IMR-90 (cell line): ENCODE measurements at regions not wholly inside any gene's neighbourhood (a gene's known extent, or its start where the extent isn't known, plus 50 kb on each side); places are given as distances from the start of the nearest gene placed in this dataset.

Experiments used
- ATAC-seq: fragments of 200-7000 bp; cut with Tn5 transposase; 2 replicates; pipeline ENCODE4 v1.9.1; 2020; ENCODE audit warnings: low read depth, mild to moderate bottlenecking, moderate library complexity
- BruUV-seq: library from RNA; stranded (reverse); fragments of 400-500 nt; replicated peaks from 2 replicates; lab custom pipeline; 2021; lab: Mats Ljungman, UMichigan
- CTCF ChIA-PET: fragments of 300-600 bp; formaldehyde crosslinking; extraction: SDS; loops from one replicate; lab custom pipeline; 2021; ENCODE audit warnings: antibody characterized with exemption; lab: Yijun Ruan, JAX
- POLR2A ChIA-PET: fragments of 300-600 bp; sonication (Branson Sonifier 250); formaldehyde crosslinking; loops from one replicate; lab custom pipeline; 2022; ENCODE audit warnings: antibody characterized with exemption; ENCODE audit not compliant: unreplicated experiment; lab: Charles Lee
- DNase-seq: peaks from one replicate; pipeline ENCODE4 v3.0.0; 2013
- H2AFZ ChIP-seq: replicated peaks from 2 replicates; pipeline ENCODE3; 2013; ENCODE audit warnings: low read length, mild to moderate bottlenecking; ENCODE audit not compliant: poor library complexity
- H2AK5ac ChIP-seq: 2 replicates; pipeline ENCODE4 v1.6.1; 2013; ENCODE audit warnings: low read depth, low read length, inconsistent platforms
- H2AK9ac ChIP-seq: replicated peaks from 2 replicates; pipeline ENCODE3; 2013; ENCODE audit warnings: mild to moderate bottlenecking, low read depth, low read length, moderate library complexity; ENCODE audit not compliant: poor library complexity
- H2BK120ac ChIP-seq: 2 replicates; pipeline ENCODE4 v1.6.1; 2013; ENCODE audit warnings: low read depth, low read length, inconsistent platforms
- H2BK15ac ChIP-seq: 3 replicates; pipeline ENCODE4 v1.6.1; 2013; ENCODE audit warnings: low read depth, low read length, inconsistent platforms
- H2BK20ac ChIP-seq: 2 replicates; pipeline ENCODE4 v1.6.1; 2013; ENCODE audit warnings: low read depth, mild to moderate bottlenecking, inconsistent platforms, low read length, moderate library complexity
- H2BK5ac ChIP-seq: 2 replicates; pipeline ENCODE4 v1.6.1; 2013; ENCODE audit warnings: mild to moderate bottlenecking, low read depth, low read length, inconsistent platforms; ENCODE audit not compliant: poor library complexity, severe bottlenecking
- H3K14ac ChIP-seq: replicated peaks from 2 replicates; pipeline ENCODE4 v1.6.1; 2013; ENCODE audit warnings: low read depth, low read length, inconsistent platforms
- H3K18ac ChIP-seq: 2 replicates; pipeline ENCODE4 v1.6.1; 2013; ENCODE audit warnings: low read depth, low read length, control low read depth
- H3K23ac ChIP-seq: 2 replicates; pipeline ENCODE4 v1.6.1; 2013; ENCODE audit warnings: low read depth, low read length, inconsistent platforms
- H3K27ac ChIP-seq: 2 replicates; pipeline ENCODE4 v1.5.1; 2013; ENCODE audit warnings: mild to moderate bottlenecking, control low read depth, low read length; ENCODE audit not compliant: insufficient read depth
- H3K27me3 ChIP-seq: 2 replicates; pipeline ENCODE4 v1.6.1; 2013; ENCODE audit warnings: low read length; ENCODE audit not compliant: control insufficient read depth, insufficient read depth
- H3K36me3 ChIP-seq: 2 replicates; pipeline ENCODE4 v1.6.1; 2013; ENCODE audit warnings: low read length, mixed read lengths; ENCODE audit not compliant: control insufficient read depth, insufficient read depth
- H3K4ac ChIP-seq: 2 replicates; pipeline ENCODE4 v1.6.1; 2013; ENCODE audit warnings: low read depth, low read length, inconsistent platforms
- H3K4me1 ChIP-seq: 2 replicates; pipeline ENCODE4 v1.6.1; 2013; ENCODE audit warnings: low read length, mixed read lengths; ENCODE audit not compliant: control insufficient read depth, insufficient read depth
- H3K4me2 ChIP-seq: 2 replicates; pipeline ENCODE4 v1.6.1; 2013; ENCODE audit warnings: low read depth, mild to moderate bottlenecking, control low read depth, low read length, moderate library complexity
- H3K4me3 ChIP-seq: 2 replicates; pipeline ENCODE4 v1.5.1; 2013; ENCODE audit warnings: low read depth, mild to moderate bottlenecking, control low read depth, low read length, moderate library complexity; ENCODE audit not compliant: insufficient read depth
- H3K56ac ChIP-seq: 2 replicates; pipeline ENCODE4 v1.6.1; 2013; ENCODE audit warnings: low read length, inconsistent platforms; ENCODE audit not compliant: insufficient read depth; ENCODE audit errors: extremely low read depth
- H3K79me1 ChIP-seq, 2 experiments: 2 replicates each; pipeline ENCODE4 v1.6.1; 2013; ENCODE audit warnings: low read length in 2 of 2, inconsistent platforms in 1 of 2, low read depth in 1 of 2
- H3K9ac ChIP-seq: 2 replicates; pipeline ENCODE4 v1.6.1; 2013; ENCODE audit warnings: low read depth, low read length, control low read depth
- H3K9me1 ChIP-seq: 2 replicates; pipeline ENCODE4 v1.6.1; 2013; ENCODE audit warnings: low read length, inconsistent platforms; ENCODE audit not compliant: insufficient read depth
- H3K9me3 ChIP-seq: 2 replicates; pipeline ENCODE4 v1.6.1; 2013; ENCODE audit warnings: low read length; ENCODE audit not compliant: control insufficient read depth, insufficient read depth
- H4K20me1 ChIP-seq: 2 replicates; pipeline ENCODE4 v1.6.1; 2013; ENCODE audit warnings: low read length, inconsistent platforms; ENCODE audit not compliant: insufficient read depth
- H4K5ac ChIP-seq: 2 replicates; pipeline ENCODE4 v1.6.1; 2013; ENCODE audit warnings: mild to moderate bottlenecking, low read depth, low read length, control low read depth
- H4K8ac ChIP-seq, 2 experiments: 2 replicates each; pipeline ENCODE4 v1.6.1; 2013; ENCODE audit warnings: low read depth in 2 of 2, low read length in 2 of 2, control low read depth in 1 of 2, inconsistent platforms in 1 of 2
- H4K91ac ChIP-seq: 2 replicates; pipeline ENCODE4 v1.6.1; 2013; ENCODE audit warnings: low read depth, low read length, inconsistent platforms; ENCODE audit not compliant: insufficient read depth
- BHLHE40 ChIP-seq: fragments of 150-350 bp; IDR thresholded peaks from 2 replicates; pipeline ENCODE4 v1.6.1; 2016; ENCODE audit warnings: mild to moderate bottlenecking, low read depth, low read length
- CEBPB ChIP-seq: IDR thresholded peaks from 2 replicates; pipeline ENCODE4 v1.6.1; 2012; ENCODE audit warnings: low read depth, low read length, improper control_type of control experiment
- CHD1 ChIP-seq: IDR thresholded peaks from 2 replicates; pipeline ENCODE4 v1.6.1; 2012; ENCODE audit warnings: low read depth, low read length, improper control_type of control experiment
- CTCF ChIP-seq: conservative IDR thresholded peaks from 2 replicates; pipeline ENCODE4 v1.5.1; 2012; ENCODE audit warnings: mild to moderate bottlenecking, low read depth, low read length, improper control_type of control experiment
- MAFK ChIP-seq: IDR thresholded peaks from 2 replicates; pipeline ENCODE4 v1.6.1; 2012; ENCODE audit warnings: low read depth, low read length, improper control_type of control experiment
- MAZ ChIP-seq: IDR thresholded peaks from 2 replicates; pipeline ENCODE4 v1.6.1; 2012; ENCODE audit warnings: low read depth, mild to moderate bottlenecking, low read length, improper control_type of control experiment, moderate library complexity, borderline replicate concordance
- MXI1 ChIP-seq: IDR thresholded peaks from 2 replicates; pipeline ENCODE4 v1.6.1; 2012; ENCODE audit warnings: low read depth, mild to moderate bottlenecking, low read length, moderate library complexity, borderline replicate concordance
- RAD21 ChIP-seq: IDR thresholded peaks from 2 replicates; pipeline ENCODE4 v1.6.1; 2012; ENCODE audit warnings: low read length, improper control_type of control experiment
- RCOR1 ChIP-seq: IDR thresholded peaks from 2 replicates; pipeline ENCODE4 v1.6.1; 2012; ENCODE audit warnings: mild to moderate bottlenecking, low read length, improper control_type of control experiment; ENCODE audit not compliant: insufficient replicate concordance
- RFX5 ChIP-seq: IDR thresholded peaks from 2 replicates; pipeline ENCODE4 v1.8.0; 2012; ENCODE audit warnings: low read depth, mild to moderate bottlenecking, low read length, moderate library complexity
- WGBS, 2 experiments: methylation state at CpG; one replicate each; pipeline versions ENCODE4 v1.1.5 to v1.1.7; 2013; ENCODE audit warnings: missing lambda C conversion rate in 2 of 2; ENCODE audit not compliant: insufficient read length in 1 of 2; ENCODE audit errors: extremely low coverage in 2 of 2; 5-methylcytosine and 5-hydroxymethylcytosine counted together
- dilution Hi-C: fragments of 300-500 bp; cut with HindIII; formaldehyde crosslinking; loops from one replicate; pipeline ENCODE4 v1.14.3; 2018; ENCODE audit warnings: low sequenced_read_pairs; ENCODE audit not compliant: unreplicated experiment
- in situ Hi-C: fragments of 300-500 bp; cut with MboI; formaldehyde crosslinking; loops from 3 replicates; pipeline ENCODE4 v1.14.3; 2019; ENCODE audit warnings: low sequenced_read_pairs, inconsistent platforms, mixed read lengths
- intact Hi-C: fragments of 100-400 bp; cut with micrococcal nuclease; formaldehyde crosslinking; loops from 2 replicates; pipeline ENCODE4 v1.10.0; 2022

DNA sequence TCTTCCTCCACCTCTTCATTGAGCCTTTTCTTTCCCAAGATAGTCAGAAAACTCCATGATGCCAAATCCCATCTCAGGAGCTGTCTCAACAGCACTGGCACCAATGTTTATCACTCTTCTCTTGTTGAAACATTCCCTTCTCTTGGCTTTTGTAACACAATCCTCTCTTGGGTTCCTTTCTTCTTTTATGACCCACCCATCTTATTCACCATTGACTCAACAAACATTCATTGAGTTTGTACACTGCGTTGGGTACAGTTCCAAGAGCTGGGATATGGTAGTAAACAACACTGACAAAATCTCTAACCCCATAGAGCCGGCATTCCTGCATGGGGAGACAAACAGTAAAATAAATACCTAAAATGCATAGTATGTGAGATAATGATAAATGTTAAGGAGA, 577.5 kb downstream of the INHBA start:
- Histone ChIP-seq H3K4me3 (no peak overlapping the region), H2BK5ac (no peak overlapping the region), H3K9me1 (peaks cover 3% of the 10 kb centered on the region; the same call in 1 of the 2 replicates), H3K9me3 (no peaks in the 10 kb centered on the region), H3K79me1 (no peaks in the 10 kb centered on the region), H3K27ac (no peak overlapping the region), H2AFZ (no peak overlapping the region), H4K91ac (no peak overlapping the region), H2BK20ac (no peak overlapping the region), H3K9ac (no peak overlapping the region), H3K27me3 (no peaks in the 10 kb centered on the region), H4K20me1 (no peaks in the 10 kb centered on the region), H4K5ac (no peak overlapping the region), H2BK15ac (no peak overlapping the region), H3K18ac (no peak overlapping the region), H3K4me2 (no peak overlapping the region), H3K4ac (no peak overlapping the region), H3K36me3 (no peaks in the 10 kb centered on the region), H3K4me1 (no peaks in the 10 kb centered on the region), H3K23ac (no peak overlapping the region), H2BK120ac (no peak overlapping the region), H4K8ac (no peak overlapping the region), H2AK9ac (no peak overlapping the region), H2AK5ac (no peak overlapping the region), H3K56ac (no peak overlapping the region), H3K14ac (0 out of 2 replicates have a peak overlapping the region, but pooled peaks have one; percentile 19)
- TF ChIP-seq BHLHE40 (no peak), RFX5 (no peak), RAD21 (no peak), CEBPB (no peak), CTCF (no peak), MAFK (no peak), RCOR1 (no peak), CHD1 (no peak), MAZ (no peak), MXI1 (no peak)
- WGBS, 2 experiments, result no CpG with 5 or more reads among the region's 2 CpGs
- POLR2A ChIA-PET, result no interaction called here
- BruUV-seq, result no TSS peak
- intact Hi-C loops, result no loop called here
- ATAC-seq, result no peak
- in situ Hi-C loops, result no loop called here
- dilution Hi-C loops, result no loop called here
- no peak for DNase-seq
- CTCF ChIA-PET, result interaction anchor here (0.5 to 1.4 kb wide), 2 partner anchors 10 to 20 kb away, joined by 3 read pairs; no protein-coding TSS in a partner anchor
